K562 (cell line): ENCODE measurements at regions not wholly inside any gene's neighbourhood (a gene's known extent, or its start where the extent isn't known, plus 50 kb on each side); places are given as distances from the start of the nearest gene placed in this dataset.

Source experiments
- ATAC-seq: fragments of 200-7000 bp; cut with Tn5 transposase; 3 replicates; pipeline ENCODE4 v1.9.1; 2020; ENCODE audit warnings: moderate library complexity
- BruUV-seq: library from RNA; stranded (reverse); fragments of 400-500 nt; replicated peaks from 2 replicates; lab custom pipeline; 2021; lab: Mats Ljungman, UMichigan
- CTCF ChIA-PET: fragments of 300-600 bp; formaldehyde crosslinking; extraction: SDS; loops from one replicate; lab custom pipeline; 2021; ENCODE audit warnings: low intra/inter-chr PET ratio; lab: Yijun Ruan, JAX
- POLR2A ChIA-PET: fragments of 300-600, 350-650 bp; sonication (Branson Sonifier 250); formaldehyde crosslinking; extraction: SDS; loops from one replicate; lab custom pipeline; 2021; ENCODE audit warnings: antibody characterized with exemption, inconsistent platforms; lab: Yijun Ruan, JAX
- DNase-seq, 4 experiments: peaks; one replicate each; pipeline versions ENCODE4 v3.0.0 to v3.0.0-alpha.2; 2011 to 2018; ENCODE audit warnings: low spot score in 3 of 4, mixed read lengths in 3 of 4; ENCODE audit errors: extremely low read depth in 1 of 4
- FAIRE-seq: peaks from 2 replicates; lab custom pipeline; 2011; peaks lifted over from hg19 to GRCh38; lab: Jason Lieb, UNC
- H2AFZ ChIP-seq: 2 replicates; pipeline ENCODE4 v1.6.0; 2011; ENCODE audit warnings: low read depth, low read length, control low read depth, inconsistent platforms
- H3K27ac ChIP-seq: fragments of 200-600 bp; 3 replicates; pipeline ENCODE4 v1.8.0; 2011; ENCODE audit warnings: low read depth, mild to moderate bottlenecking, control low read depth, inconsistent platforms, low read length, moderate library complexity, mixed read lengths; ENCODE audit errors: extremely low read depth
- H3K27me3 ChIP-seq, 2 experiments: fragments of 300-600 bp in 1 of 2; 2 replicates in 1 of 2; 3 replicates in 1 of 2; pipeline versions ENCODE4 v1.6.0 to v1.8.0; 2011; ENCODE audit warnings: inconsistent platforms in 2 of 2, low read length in 2 of 2, mild to moderate bottlenecking in 1 of 2, mixed read lengths in 1 of 2, moderate library complexity in 1 of 2; ENCODE audit not compliant: control insufficient read depth in 2 of 2, insufficient read depth in 2 of 2
- H3K36me3 ChIP-seq: fragments of 300-600 bp; 3 replicates; pipeline ENCODE4 v1.8.0; 2011; ENCODE audit warnings: mild to moderate bottlenecking, low read length, inconsistent platforms; ENCODE audit not compliant: control insufficient read depth, insufficient read depth
- H3K4me1 ChIP-seq, 2 experiments: fragments of 200-600 bp in 1 of 2; replicated peaks in 1 of 2; 2 replicates in 1 of 2; 3 replicates in 1 of 2; pipeline versions ENCODE4 v1.5.1 to v1.8.0; 2011; ENCODE audit warnings: inconsistent platforms in 2 of 2, low read length in 2 of 2, mild to moderate bottlenecking in 1 of 2, mixed read lengths in 1 of 2, moderate library complexity in 1 of 2; ENCODE audit not compliant: control insufficient read depth in 2 of 2, insufficient read depth in 2 of 2
- H3K4me2 ChIP-seq: 2 replicates; pipeline ENCODE4 v1.6.1; 2011; ENCODE audit warnings: low read length, control low read depth, inconsistent platforms, mixed read lengths; ENCODE audit not compliant: insufficient read depth
- H3K4me3 ChIP-seq: fragments of 200-600 bp; sonication (generic), shearing (Covaris generic); 2 replicates; pipeline ENCODE4 v1.5.1; 2016; ENCODE audit warnings: control low read depth, inconsistent platforms
- H3K79me2 ChIP-seq: fragments of 200-600 bp; 3 replicates; pipeline ENCODE4 v1.8.0; 2011; ENCODE audit warnings: low read length, inconsistent platforms; ENCODE audit not compliant: control insufficient read depth, insufficient read depth
- H3K9ac ChIP-seq, 2 experiments: 2 replicates each; pipeline versions ENCODE4 v1.6.0 to v1.6.1; 2011; ENCODE audit warnings: low read depth in 2 of 2, low read length in 2 of 2, control low read depth in 1 of 2, inconsistent platforms in 1 of 2, mild to moderate bottlenecking in 1 of 2, mixed read lengths in 1 of 2; ENCODE audit not compliant: insufficient read depth in 1 of 2
- H3K9me1 ChIP-seq: one replicate; pipeline ENCODE4 v1.6.0; 2011; ENCODE audit warnings: inconsistent platforms, mild to moderate bottlenecking, low read length, moderate library complexity; ENCODE audit not compliant: control insufficient read depth, insufficient read depth
- H3K9me3 ChIP-seq: replicated peaks from 2 replicates; pipeline ENCODE4 v1.5.1; 2011; ENCODE audit warnings: low read depth, low read length, inconsistent platforms; ENCODE audit not compliant: control insufficient read depth, insufficient read depth
- H4K20me1 ChIP-seq: replicated peaks from 2 replicates; pipeline ENCODE4 v1.6.1; 2011; ENCODE audit warnings: low read length, inconsistent platforms, mixed read lengths; ENCODE audit not compliant: control insufficient read depth, insufficient read depth
- BHLHE40 ChIP-seq: IDR thresholded peaks from 2 replicates; pipeline ENCODE4 v1.6.1; 2011; ENCODE audit warnings: low read length, improper control_type of control experiment
- CHD2 ChIP-seq: IDR thresholded peaks from 2 replicates; pipeline ENCODE4 v1.6.1; 2011; ENCODE audit warnings: low read depth, low read length
- EP300 ChIP-seq: IDR thresholded peaks from 2 replicates; pipeline ENCODE4 v1.6.1; 2012; ENCODE audit warnings: low read length, improper control_type of control experiment
- ESRRB ChIP-seq: fragments of 250-450 bp; sonication (Bioruptor Pico); IDR thresholded peaks from 2 replicates; pipeline ENCODE4 v1.5.0; 2020; ENCODE audit warnings: mild to moderate bottlenecking, moderate library complexity, borderline replicate concordance
- HMGXB4 ChIP-seq: sonication (generic); formaldehyde crosslinking; IDR thresholded peaks from 2 replicates; pipeline ENCODE4 v1.8.1; 2023; ENCODE audit warnings: mild to moderate bottlenecking, missing genetic modification reagents
- HNRNPLL ChIP-seq: fragments of 200-400 bp; formaldehyde crosslinking; IDR thresholded peaks from 2 replicates; pipeline ENCODE4 v1.6.1; 2017; ENCODE audit warnings: low read length, low read depth, mild to moderate bottlenecking; ENCODE audit not compliant: poor library complexity, severe bottlenecking
- KLF16 ChIP-seq: IDR thresholded peaks from 2 replicates; pipeline ENCODE4 v1.6.1; 2016; ENCODE audit warnings: antibody characterized with exemption
- NFE2 ChIP-seq: IDR thresholded peaks from 2 replicates; pipeline ENCODE4 v1.6.1; 2014; ENCODE audit warnings: antibody characterized with exemption, low read depth
- PPARD ChIP-seq: fragments of 250-450 bp; sonication (Bioruptor Pico); IDR thresholded peaks from 2 replicates; pipeline ENCODE4 v1.8.0; 2022; ENCODE audit warnings: inconsistent platforms, mild to moderate bottlenecking, moderate library complexity
- TBP ChIP-seq: optimal IDR thresholded peaks from 2 replicates; pipeline ENCODE3; 2011; ENCODE audit warnings: low read depth, low read length, improper control_type of control experiment
- ZNF212 ChIP-seq: fragments of 450-650 bp; formaldehyde crosslinking; IDR thresholded peaks from 2 replicates; pipeline ENCODE4 v1.4.0; 2020; ENCODE audit warnings: mild to moderate bottlenecking
- WGBS: fragments of 100-300 bp; shearing (Covaris generic); methylation state at CpG from one replicate; pipeline ENCODE4 v1.1.6; 2016; ENCODE audit warnings: low coverage, mixed read lengths; ENCODE audit not compliant: insufficient coverage; ENCODE audit errors: missing lambda C conversion rate; 5-methylcytosine and 5-hydroxymethylcytosine counted together
- in situ Hi-C: fragments of 300-500 bp; cut with MboI; formaldehyde crosslinking; loops from 4 replicates; pipeline ENCODE4 v1.15.0; 2018; ENCODE audit warnings: inconsistent platforms, mixed read lengths
- intact Hi-C: fragments of 100-400 bp; cut with micrococcal nuclease; formaldehyde crosslinking; loops from 2 replicates; pipeline ENCODE4 v1.14.2; 2022
- TF ChIP-seq, protein P1 (sequence below), 2 experiments: fragments of 450-650 bp; IDR thresholded peaks; 2 replicates each; pipeline ENCODE4 v1.6.1; 2016

DNA sequence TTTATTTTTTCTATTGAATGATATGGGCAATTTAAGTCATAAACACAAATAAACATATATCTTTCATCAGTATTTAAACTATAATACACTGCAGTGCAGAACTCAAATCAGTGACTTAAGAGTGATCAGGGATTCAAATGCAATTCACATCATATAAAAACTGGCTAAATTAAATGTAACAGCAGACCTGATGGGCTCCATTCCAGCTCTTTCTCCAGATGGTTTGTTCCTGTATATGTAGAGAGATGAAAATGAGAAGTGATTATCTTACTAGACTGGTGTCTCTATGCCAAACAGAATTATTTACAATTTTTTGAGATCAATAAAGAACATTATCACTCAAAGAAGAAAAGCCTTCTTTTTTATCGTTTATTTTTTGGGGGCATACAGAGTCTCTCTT is 568.8 kb upstream of the ADARB2 start (continued):
- no peak for TF ChIP-seq ZNF212 (CRISPR knock-in tag)
- TF ChIP-seq TBP: no peak
- TF ChIP-seq HNRNPLL: no peak
- TF ChIP-seq HMGXB4 (CRISPR knock-in tag): no peak
- TF ChIP-seq PPARD (CRISPR knock-in tag): no peak
- TF ChIP-seq, all 486 proteins: peak for 0

DNA sequence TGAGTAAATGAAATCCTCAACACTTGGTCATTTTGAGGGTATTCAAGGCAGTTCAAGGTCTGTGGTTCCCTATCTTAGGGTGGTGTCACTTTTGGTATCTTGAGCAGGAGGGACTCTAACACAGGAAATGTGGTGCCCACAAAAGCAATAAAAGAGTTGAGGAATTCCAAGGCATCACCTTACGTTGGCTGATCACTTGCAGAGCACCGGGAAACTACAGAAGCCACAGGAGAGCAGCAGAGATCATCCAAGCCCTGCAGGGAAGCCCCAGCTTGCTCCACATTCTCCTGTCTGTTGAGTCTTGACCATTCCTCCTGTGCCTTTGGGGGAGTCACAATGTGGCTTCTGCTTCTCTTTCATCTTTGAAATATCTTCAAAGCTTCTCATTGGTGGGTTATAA is 565.8 kb upstream of the ADARB2 start:
- H3K9ac ChIP-seq: no peak overlapping the region
- H3K4me3 ChIP-seq: no peak overlapping the region
- intact Hi-C loops: no loop called here
- ChIA-PET POLR2A (no interaction called here), CTCF (no interaction called here)
- H3K4me2 ChIP-seq: no peak overlapping the region
- no peak for ATAC-seq
- no TSS peak for BruUV-seq
- H3K9me1 ChIP-seq: no peaks in the 10 kb centered on the region
- TF ChIP-seq EP300 (no peak), BHLHE40 (no peak), KLF16 (no peak), CHD2 (no peak), NFE2 (no peak), ESRRB (CRISPR knock-in tag) (no peak)
- TF ChIP-seq, protein P1, sequence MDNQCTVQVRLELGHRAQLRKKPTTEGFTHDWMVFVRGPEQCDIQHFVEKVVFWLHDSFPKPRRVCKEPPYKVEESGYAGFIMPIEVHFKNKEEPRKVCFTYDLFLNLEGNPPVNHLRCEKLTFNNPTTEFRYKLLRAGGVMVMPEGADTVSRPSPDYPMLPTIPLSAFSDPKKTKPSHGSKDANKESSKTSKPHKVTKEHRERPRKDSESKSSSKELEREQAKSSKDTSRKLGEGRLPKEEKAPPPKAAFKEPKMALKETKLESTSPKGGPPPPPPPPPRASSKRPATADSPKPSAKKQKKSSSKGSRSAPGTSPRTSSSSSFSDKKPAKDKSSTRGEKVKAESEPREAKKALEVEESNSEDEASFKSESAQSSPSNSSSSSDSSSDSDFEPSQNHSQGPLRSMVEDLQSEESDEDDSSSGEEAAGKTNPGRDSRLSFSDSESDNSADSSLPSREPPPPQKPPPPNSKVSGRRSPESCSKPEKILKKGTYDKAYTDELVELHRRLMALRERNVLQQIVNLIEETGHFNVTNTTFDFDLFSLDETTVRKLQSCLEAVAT (IDR thresholded peaks at IDR 0.05): no peak
- in situ Hi-C loops: no loop called here
- no peaks in the 10 kb centered on the region for H3K4me1 ChIP-seq
- no peak for DNase-seq
- no peaks in the 10 kb centered on the region for H4K20me1 ChIP-seq
- no peak overlapping the region for H3K27ac ChIP-seq
- no peaks in the 10 kb centered on the region for H3K79me2 ChIP-seq
- H3K36me3 ChIP-seq: no peaks in the 10 kb centered on the region
- FAIRE-seq: no peak
- 0% methylated on average over 2 of the region's 2 CpGs for WGBS
- H3K27me3 ChIP-seq: no peaks in the 10 kb centered on the region
- no peaks in the 10 kb centered on the region for H3K9me3 ChIP-seq
- no peak overlapping the region for H2AFZ ChIP-seq
